Psoas muscle (tissue), 7 donors: ENCODE measurements at regions not wholly inside any gene's neighbourhood (a gene's known extent, or its start where the extent isn't known, plus 50 kb on each side); places are given as distances from the start of the nearest gene placed in this dataset.

Experiments
- ATAC-seq, 4 donors: fragments of 200-7000 bp; cut with Tn5 transposase; one replicate each; pipeline ENCODE4 v1.9.1; 2020; ENCODE audit warnings: moderate library complexity in 3 of 4, mild to moderate bottlenecking in 2 of 4
- DNase-seq, 2 donors: peaks; one replicate each; pipeline ENCODE4 v3.0.0-alpha.2; 2020
- H3K27ac ChIP-seq: fragments of 200-600 bp; one replicate; pipeline ENCODE4 v1.8.0; 2022
- H3K27me3 ChIP-seq, 3 donors: fragments of 200-600 bp in 1 of 3; one replicate each; pipeline versions ENCODE4 v1.6.1 to v1.8.0; 2013 to 2022; ENCODE audit warnings: low read length in 2 of 3, mild to moderate bottlenecking in 2 of 3, moderate library complexity in 1 of 3; ENCODE audit not compliant: insufficient read depth in 3 of 3
- H3K36me3 ChIP-seq, 2 donors: fragments of 200-600 bp in 1 of 2; one replicate each; pipeline versions ENCODE4 v1.6.1 to v1.8.0; 2013 to 2022; ENCODE audit warnings: low read depth in 1 of 2, mild to moderate bottlenecking in 1 of 2, moderate library complexity in 1 of 2; ENCODE audit not compliant: insufficient read depth in 1 of 2
- H3K4me1 ChIP-seq: fragments of 200-600 bp; one replicate; pipeline ENCODE4 v1.8.0; 2022
- H3K4me3 ChIP-seq: fragments of 200-600 bp; one replicate; pipeline ENCODE4 v1.8.0; 2022; ENCODE audit warnings: mild to moderate bottlenecking
- H3K9me3 ChIP-seq: fragments of 200-600 bp; one replicate; pipeline ENCODE4 v1.8.0; 2022
- WGBS, 3 donors: extraction: QIAGEN DNeasy Blood & Tissue Kit; methylation state at CpG; one replicate each; pipeline versions ENCODE4 v1.1.6 to v1.1.7; 2013; 5-methylcytosine and 5-hydroxymethylcytosine counted together
- intact Hi-C, 2 donors: fragments of 100-400 bp; cut with DNase I; formaldehyde crosslinking; loops; one replicate each; pipeline versions ENCODE4 v1.11.0 to v1.14.2; 2022
- TF ChIP-seq, protein P1 (sequence below): fragments of 200-600 bp; IDR thresholded peaks from one replicate; pipeline ENCODE4 v1.8.0; 2022; ENCODE audit warnings: antibody characterized with exemption
- donor health status: healthy with polysubstance abuse.
- donor health status: DM: no; HTN: no; CAD: no; lungs with moderate emphysema.
- donor health status: Bipolar disorder and iron deficiency.
- donor health status: healthy.
- donor health status: DM: yes; HTN: yes; CAD: no.
- donor health status: DM: no; HTN: no; CAD: no.
- donor health status: DM: yes; HTN: yes; CAD: no.

DNA sequence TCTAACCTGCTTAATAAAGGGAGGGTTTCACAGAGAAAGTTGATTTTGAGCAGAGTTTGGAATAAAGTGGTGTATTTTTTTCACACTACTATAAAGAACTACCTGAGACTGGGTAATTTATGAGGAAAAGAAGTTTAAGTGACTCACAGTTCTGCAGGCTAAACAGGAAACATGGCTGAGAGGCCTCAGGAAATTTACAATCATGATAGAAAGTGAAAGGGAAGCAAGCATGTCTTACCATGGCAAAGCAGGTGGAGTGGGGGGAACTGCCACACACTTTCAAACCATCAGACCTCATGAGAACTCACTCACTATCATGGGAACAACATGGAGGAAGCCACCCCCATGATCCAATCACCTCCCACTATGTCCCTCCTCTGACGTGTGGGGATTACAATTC is 546.7 kb downstream of the EPHA4 start:
- ATAC-seq: no peak

DNA sequence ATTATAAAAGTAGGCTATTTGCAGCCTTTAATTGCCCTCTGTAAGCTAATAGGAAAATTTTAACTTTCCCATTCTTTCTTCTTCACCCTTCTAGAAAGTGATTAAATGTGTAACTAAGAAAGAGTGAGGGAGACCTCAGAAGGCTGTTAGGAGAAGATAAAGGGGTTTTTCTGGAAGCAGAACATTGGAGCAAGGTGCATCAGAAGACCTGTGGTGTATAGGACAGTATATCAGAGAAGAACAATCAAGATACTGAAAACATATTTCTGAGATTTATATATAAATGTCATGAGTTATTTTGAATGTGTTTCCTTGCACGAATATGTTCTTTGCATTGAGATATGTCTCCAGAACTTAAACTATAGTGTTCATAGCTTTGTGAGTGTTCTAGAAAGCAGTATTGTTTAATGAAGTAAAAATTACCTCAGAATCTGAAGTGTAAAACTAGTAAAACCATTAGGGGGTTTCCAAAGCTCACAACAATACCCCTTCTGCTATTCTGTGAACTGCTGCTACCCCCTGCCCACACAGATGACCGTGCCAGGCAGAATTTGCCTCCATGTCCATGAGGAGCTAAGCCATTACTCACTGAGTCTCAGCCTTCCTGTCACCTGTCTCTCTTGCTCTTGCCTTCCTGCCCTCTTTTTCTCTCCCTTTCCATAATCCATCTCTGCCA is 537.9 kb downstream of the EPHA4 start:
- Histone ChIP-seq H3K27ac (no peak overlapping the region), H3K4me1 (no peaks in the 10 kb centered on the region), H3K9me3 (no peaks in the 10 kb centered on the region), H3K27me3 (no peaks in the 10 kb centered on the region), H3K36me3 (no peaks in the 10 kb centered on the region), H3K4me3 (no peak overlapping the region)
- TF ChIP-seq, protein P1, sequence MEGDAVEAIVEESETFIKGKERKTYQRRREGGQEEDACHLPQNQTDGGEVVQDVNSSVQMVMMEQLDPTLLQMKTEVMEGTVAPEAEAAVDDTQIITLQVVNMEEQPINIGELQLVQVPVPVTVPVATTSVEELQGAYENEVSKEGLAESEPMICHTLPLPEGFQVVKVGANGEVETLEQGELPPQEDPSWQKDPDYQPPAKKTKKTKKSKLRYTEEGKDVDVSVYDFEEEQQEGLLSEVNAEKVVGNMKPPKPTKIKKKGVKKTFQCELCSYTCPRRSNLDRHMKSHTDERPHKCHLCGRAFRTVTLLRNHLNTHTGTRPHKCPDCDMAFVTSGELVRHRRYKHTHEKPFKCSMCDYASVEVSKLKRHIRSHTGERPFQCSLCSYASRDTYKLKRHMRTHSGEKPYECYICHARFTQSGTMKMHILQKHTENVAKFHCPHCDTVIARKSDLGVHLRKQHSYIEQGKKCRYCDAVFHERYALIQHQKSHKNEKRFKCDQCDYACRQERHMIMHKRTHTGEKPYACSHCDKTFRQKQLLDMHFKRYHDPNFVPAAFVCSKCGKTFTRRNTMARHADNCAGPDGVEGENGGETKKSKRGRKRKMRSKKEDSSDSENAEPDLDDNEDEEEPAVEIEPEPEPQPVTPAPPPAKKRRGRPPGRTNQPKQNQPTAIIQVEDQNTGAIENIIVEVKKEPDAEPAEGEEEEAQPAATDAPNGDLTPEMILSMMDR: no peak
- ATAC-seq (no peak), DNase-seq (no peak)
- WGBS, 3 donors: 67 to 75% (median 67%) methylated on average over 2 of the region's 2 CpGs
- intact Hi-C loops: no loop called here

More for the DNA sequence above, 546.7 kb downstream of the EPHA4 start:
- H3K27ac ChIP-seq: no peak overlapping the region
- H3K4me1 ChIP-seq: no peaks in the 10 kb centered on the region
- TF ChIP-seq, protein P1: no peak
- H3K9me3 ChIP-seq: no peaks in the 10 kb centered on the region
- DNase-seq: no peak
- H3K4me3 ChIP-seq: no peak overlapping the region
- WGBS, 3 donors: 55 to 86% (median 67%) methylated on average over 1 of the region's 1 CpG
- intact Hi-C loops: no loop called here
- no peaks in the 10 kb centered on the region for H3K36me3 ChIP-seq
- H3K27me3 ChIP-seq: no peaks in the 10 kb centered on the region

DNA sequence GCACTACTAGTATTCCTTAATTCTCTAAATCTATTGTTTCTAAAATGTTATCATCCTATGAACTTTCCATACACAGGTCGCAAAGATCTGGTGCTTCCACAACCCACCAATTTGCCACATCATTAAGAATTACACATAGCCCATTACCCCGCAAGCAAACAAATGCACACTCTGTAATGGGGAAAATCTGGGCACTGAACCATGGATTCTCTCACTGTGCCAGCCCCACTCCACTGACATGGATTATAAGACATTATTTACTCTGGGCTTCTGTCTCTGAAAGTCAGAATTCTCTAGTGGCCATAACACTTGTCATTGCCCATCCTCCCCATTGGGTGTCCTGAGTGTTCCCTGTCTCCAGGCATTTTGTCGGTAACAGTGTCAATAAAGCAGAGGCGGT is 537.1 kb downstream of the EPHA4 start:
- Histone ChIP-seq H3K4me1 (no peaks in the 10 kb centered on the region), H3K36me3 (no peaks in the 10 kb centered on the region), H3K27me3 (no peaks in the 10 kb centered on the region), H3K27ac (no peak overlapping the region), H3K4me3 (no peak overlapping the region), H3K9me3 (no peaks in the 10 kb centered on the region)
- intact Hi-C loops: no loop called here
- DNase-seq: no peak
- TF ChIP-seq, protein P1: no peak
- 73 to 82% (median 82%) methylated on average over 4 of the region's 4 CpGs for WGBS, 3 donors
- ATAC-seq: no peak

DNA sequence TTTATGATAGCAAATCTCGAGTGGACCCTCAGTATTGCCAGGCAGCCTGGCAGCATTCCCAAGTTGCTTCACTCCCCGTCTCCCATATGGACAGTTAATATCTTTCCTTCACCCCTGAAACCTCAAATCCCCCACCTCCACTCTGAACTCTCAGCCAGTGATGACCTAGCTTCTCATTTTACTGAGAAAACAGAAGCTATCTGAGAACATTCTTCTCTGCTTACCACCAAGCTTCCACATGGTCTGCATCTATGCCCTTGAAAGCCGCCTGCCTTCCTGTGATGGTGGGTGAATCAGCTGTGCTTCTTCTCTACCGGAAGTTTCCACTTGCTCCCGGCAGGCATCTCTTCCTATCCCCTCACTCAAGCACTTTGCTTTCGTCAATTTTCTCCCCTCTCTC is 529.2 kb downstream of the EPHA4 start:
- no peaks in the 10 kb centered on the region for H3K36me3 ChIP-seq
- 67 to 74% (median 72%) methylated on average over 6 of the region's 6 CpGs for WGBS, 3 donors
- intact Hi-C loops: no loop called here
- no peak for ATAC-seq
- DNase-seq: no peak
- no peak overlapping the region for H3K27ac ChIP-seq
- H3K9me3 ChIP-seq: no peaks in the 10 kb centered on the region
- no peak overlapping the region for H3K4me3 ChIP-seq
- no peaks in the 10 kb centered on the region for H3K4me1 ChIP-seq
- peaks cover 0 to 4% (median 0%) of the 10 kb centered on the region in 3 donors for H3K27me3 ChIP-seq
- TF ChIP-seq, protein P1: no peak

DNA sequence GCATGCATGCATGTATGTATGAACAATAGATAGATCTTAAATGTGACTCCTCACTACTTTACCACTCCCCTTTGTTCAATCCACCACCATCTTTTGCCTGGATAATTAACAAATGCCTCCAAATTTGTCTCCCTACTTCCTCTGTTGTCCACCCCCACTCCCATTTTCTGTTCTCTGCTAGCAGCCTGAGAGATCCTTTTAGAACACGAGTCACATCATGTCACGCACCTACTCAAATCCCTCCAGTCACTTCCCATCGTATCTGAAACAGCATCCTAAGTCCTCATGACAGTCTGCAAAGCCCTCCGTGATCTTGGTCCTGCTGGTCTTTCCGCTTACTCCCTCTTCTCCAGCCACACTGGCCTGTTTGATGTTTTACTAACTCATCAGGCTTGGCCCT is 527.3 kb downstream of the EPHA4 start:
- peaks cover 0 to 4% (median 0%) of the 10 kb centered on the region in 3 donors for H3K27me3 ChIP-seq
- no peaks in the 10 kb centered on the region for H3K9me3 ChIP-seq
- H3K27ac ChIP-seq: no peak overlapping the region
- TF ChIP-seq, protein P1: no peak
- DNase-seq: no peak
- WGBS, 3 donors: 91 to 93% (median 92%) methylated on average over 5 of the region's 5 CpGs
- H3K4me3 ChIP-seq: no peak overlapping the region
- no peak for ATAC-seq
- no peaks in the 10 kb centered on the region for H3K4me1 ChIP-seq
- no peaks in the 10 kb centered on the region for H3K36me3 ChIP-seq
- intact Hi-C loops: no loop called here
